Breast epithelium (tissue), 4 donors: ENCODE measurements at regions not wholly inside any gene's neighbourhood (a gene's known extent, or its start where the extent isn't known, plus 50 kb on each side); places are given as distances from the start of the nearest gene placed in this dataset.

ENCODE experiments used
- DNase-seq, 2 donors: peaks; one replicate each; pipeline ENCODE4 v3.0.0-alpha.2; 2019; ENCODE audit warnings: low spot score in 2 of 2
- H3K27ac ChIP-seq, 2 donors: fragments of 200-600 bp; sonication (generic) in 1 of 2; one replicate each; pipeline ENCODE4 v1.5.1; 2016 to 2019; ENCODE audit warnings: mild to moderate bottlenecking in 1 of 2
- H3K27me3 ChIP-seq, 2 donors: fragments of 200-600 bp; sonication (generic) in 1 of 2; one replicate each; pipeline versions ENCODE4 v1.5.1 to v1.6.0; 2017 to 2019; ENCODE audit warnings: control low read depth in 1 of 2, mild to moderate bottlenecking in 1 of 2
- H3K36me3 ChIP-seq: fragments of 200-600 bp; one replicate; pipeline ENCODE4 v1.5.1; 2019
- H3K4me1 ChIP-seq, 2 donors: fragments of 200-600 bp; sonication (generic); one replicate each; pipeline ENCODE4 v1.5.1; 2016 to 2019; ENCODE audit warnings: control low read depth in 1 of 2
- H3K4me3 ChIP-seq, 3 donors: fragments of 200-600 bp; sonication (generic); 1 replicate in 2 of 3; 2 replicates in 1 of 3; pipeline ENCODE4 v1.5.1; 2016 to 2019; ENCODE audit warnings: mild to moderate bottlenecking in 3 of 3, moderate library complexity in 2 of 3
- H3K9me3 ChIP-seq, 2 donors: fragments of 200-600 bp; sonication (generic) in 1 of 2; one replicate each; pipeline ENCODE4 v1.5.1; 2016 to 2019; ENCODE audit warnings: control low read depth in 1 of 2
- POLR2A ChIP-seq: fragments of 450-650 bp; IDR thresholded peaks from one replicate; pipeline ENCODE4 v1.6.1; 2016; ENCODE audit warnings: antibody characterized with exemption, mild to moderate bottlenecking, moderate library complexity
- POLR2AphosphoS5 ChIP-seq, 3 donors: sonication (generic); formaldehyde crosslinking; IDR thresholded peaks; one replicate each; pipeline ENCODE4 v1.6.1; 2017; ENCODE audit warnings: antibody characterized with exemption in 3 of 3
- intact Hi-C: fragments of 100-400 bp; cut with DNase I; formaldehyde crosslinking; loops from one replicate; pipeline ENCODE4 v1.15.1; 2023; ENCODE audit warnings: low total_unique reads
- TF ChIP-seq, protein P1 (sequence below), 3 donors: fragments of 450-650 bp; IDR thresholded peaks; one replicate each; pipeline ENCODE4 v1.5.1; 2016 to 2017; ENCODE audit warnings: antibody characterized with exemption in 3 of 3, mild to moderate bottlenecking in 3 of 3, moderate library complexity in 3 of 3

DNA sequence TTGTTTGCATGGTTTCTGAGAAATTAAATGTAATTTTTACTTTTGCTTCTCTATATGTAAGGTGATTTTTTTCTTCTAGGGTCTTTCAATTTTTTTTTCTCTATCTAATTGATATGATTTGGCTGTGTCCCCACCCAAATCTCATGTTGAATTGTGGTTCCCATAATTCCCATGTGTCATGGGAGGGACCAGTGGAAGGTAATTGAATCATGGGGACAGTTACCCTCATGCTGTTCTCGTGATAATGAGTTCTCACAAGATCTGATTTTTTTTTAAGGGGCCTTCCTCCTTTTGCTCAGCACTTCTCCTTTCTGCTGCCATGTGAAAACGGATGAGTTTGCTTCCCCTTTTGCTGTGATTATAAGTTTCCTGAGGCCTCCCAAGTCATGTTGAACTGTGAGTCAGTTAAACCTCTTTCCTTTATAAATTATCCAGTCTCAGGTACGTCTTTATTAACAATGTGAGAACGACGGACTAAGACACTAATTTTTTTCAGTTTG lies 150.8 kb downstream of the MTRR start:
- intact Hi-C loops = no loop called here
- no peaks in the 10 kb centered on the region for H3K36me3 ChIP-seq
- no peaks in the 10 kb centered on the region for H3K4me1 ChIP-seq
- H3K27me3 ChIP-seq = no peaks in the 10 kb centered on the region
- DNase-seq = no peak
- TF ChIP-seq POLR2A (no peak), POLR2AphosphoS5 (IDR thresholded peaks at IDR 0.05) (no peak)
- TF ChIP-seq, protein P1, sequence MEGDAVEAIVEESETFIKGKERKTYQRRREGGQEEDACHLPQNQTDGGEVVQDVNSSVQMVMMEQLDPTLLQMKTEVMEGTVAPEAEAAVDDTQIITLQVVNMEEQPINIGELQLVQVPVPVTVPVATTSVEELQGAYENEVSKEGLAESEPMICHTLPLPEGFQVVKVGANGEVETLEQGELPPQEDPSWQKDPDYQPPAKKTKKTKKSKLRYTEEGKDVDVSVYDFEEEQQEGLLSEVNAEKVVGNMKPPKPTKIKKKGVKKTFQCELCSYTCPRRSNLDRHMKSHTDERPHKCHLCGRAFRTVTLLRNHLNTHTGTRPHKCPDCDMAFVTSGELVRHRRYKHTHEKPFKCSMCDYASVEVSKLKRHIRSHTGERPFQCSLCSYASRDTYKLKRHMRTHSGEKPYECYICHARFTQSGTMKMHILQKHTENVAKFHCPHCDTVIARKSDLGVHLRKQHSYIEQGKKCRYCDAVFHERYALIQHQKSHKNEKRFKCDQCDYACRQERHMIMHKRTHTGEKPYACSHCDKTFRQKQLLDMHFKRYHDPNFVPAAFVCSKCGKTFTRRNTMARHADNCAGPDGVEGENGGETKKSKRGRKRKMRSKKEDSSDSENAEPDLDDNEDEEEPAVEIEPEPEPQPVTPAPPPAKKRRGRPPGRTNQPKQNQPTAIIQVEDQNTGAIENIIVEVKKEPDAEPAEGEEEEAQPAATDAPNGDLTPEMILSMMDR (IDR thresholded peaks at IDR 0.05) = no peak
- no peaks in the 10 kb centered on the region for H3K9me3 ChIP-seq
- no peak overlapping the region for H3K27ac ChIP-seq
- H3K4me3 ChIP-seq = no peak overlapping the region

DNA sequence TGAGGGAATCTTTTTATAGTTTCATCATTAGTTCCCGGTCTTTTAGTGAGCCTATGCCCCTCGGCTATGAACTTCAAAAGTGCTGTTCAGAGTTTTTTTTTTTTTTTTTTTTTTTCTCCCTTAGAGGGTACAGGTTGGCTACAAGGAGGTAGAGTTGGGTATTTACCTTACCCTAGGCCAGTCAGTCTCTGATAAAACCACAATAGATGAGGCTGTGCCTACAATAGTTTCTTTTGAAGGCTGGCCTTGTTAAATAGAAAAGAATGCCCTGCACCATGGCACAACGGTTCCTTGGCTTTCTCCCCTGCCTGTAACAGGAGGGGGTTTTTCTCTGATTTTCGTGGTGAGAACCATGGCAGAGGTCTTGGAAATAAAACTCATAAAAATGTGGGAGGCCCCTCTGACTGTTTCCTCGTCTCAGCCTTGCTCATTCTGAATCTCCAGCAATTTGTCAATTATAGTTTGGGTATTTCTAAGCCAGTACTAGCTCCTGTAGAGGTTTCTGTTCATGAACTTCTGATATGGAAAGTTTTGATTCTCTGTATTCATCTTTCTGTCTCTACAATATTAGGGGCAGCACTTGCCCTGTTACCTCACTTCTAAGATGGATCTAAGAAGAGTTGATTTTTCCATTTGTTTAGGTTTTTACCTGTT lies 152.0 kb downstream of the MTRR start:
- DNase-seq = no peak
- TF ChIP-seq, protein P1 (IDR thresholded peaks at IDR 0.05) = no peak
- TF ChIP-seq POLR2A (no peak), POLR2AphosphoS5 (IDR thresholded peaks at IDR 0.05) (no peak)

DNA sequence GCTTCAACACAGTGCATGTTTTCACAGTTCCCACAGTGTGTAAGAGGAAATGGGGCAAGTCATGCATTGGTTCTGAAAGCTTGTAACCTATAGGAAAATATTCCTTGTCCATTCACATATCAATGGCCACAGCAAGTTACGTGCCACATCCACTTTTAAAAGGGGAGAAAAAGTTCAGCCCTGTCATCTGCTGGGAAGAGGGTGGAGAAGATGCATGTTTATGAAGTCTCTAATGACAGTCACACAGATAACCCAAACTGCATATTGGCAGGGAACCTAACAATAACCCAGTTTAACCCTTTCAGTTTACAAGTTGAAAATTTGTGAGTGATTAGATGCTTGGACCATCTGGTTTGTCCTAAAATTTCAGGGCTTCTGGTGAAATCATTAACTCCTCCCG lies 159.3 kb downstream of the MTRR start:
- no peaks in the 10 kb centered on the region for H3K9me3 ChIP-seq
- DNase-seq = no peak
- H3K4me1 ChIP-seq = no peaks in the 10 kb centered on the region
- no peak overlapping the region for H3K4me3 ChIP-seq
- intact Hi-C loops = no loop called here
- no peaks in the 10 kb centered on the region for H3K27me3 ChIP-seq
- H3K36me3 ChIP-seq = no peaks in the 10 kb centered on the region
- TF ChIP-seq POLR2A (no peak), POLR2AphosphoS5 (IDR thresholded peaks at IDR 0.05) (no peak)
- TF ChIP-seq, protein P1 (IDR thresholded peaks at IDR 0.05) = no peak
- H3K27ac ChIP-seq = no peak overlapping the region

More for the DNA sequence above, 152.0 kb downstream of the MTRR start:
- Histone ChIP-seq H3K36me3 (no peaks in the 10 kb centered on the region), H3K9me3 (no peaks in the 10 kb centered on the region), H3K4me3 (no peak overlapping the region), H3K27me3 (no peaks in the 10 kb centered on the region), H3K4me1 (no peaks in the 10 kb centered on the region), H3K27ac (no peak overlapping the region)
- intact Hi-C loops = no loop called here

DNA sequence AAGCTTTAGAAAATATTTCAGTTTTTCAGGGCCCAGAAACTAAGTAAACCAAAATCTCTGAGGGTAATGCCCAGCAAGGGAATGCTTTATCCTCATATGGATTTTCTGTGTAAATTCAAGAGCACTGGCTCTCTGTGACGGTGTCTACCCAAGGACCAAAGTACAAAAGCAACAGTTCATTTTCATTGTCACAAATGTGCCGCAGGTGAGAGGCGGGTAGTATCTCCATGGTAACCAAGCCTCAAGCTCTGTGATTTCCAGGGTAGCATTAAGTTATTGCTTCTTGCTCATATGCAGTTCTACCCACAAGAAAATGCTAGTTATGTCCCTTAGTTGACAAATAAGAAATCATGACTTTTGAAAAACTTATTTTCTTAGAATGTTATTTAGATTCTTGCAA lies 164.3 kb downstream of the MTRR start:
- Histone ChIP-seq H3K9me3 (no peaks in the 10 kb centered on the region), H3K4me1 (no peaks in the 10 kb centered on the region), H3K36me3 (no peaks in the 10 kb centered on the region), H3K27ac (no peak overlapping the region), H3K27me3 (no peaks in the 10 kb centered on the region), H3K4me3 (no peak overlapping the region)
- no peak for TF ChIP-seq POLR2A
- TF ChIP-seq POLR2AphosphoS5 (IDR thresholded peaks at IDR 0.05) = no peak
- TF ChIP-seq, protein P1 (IDR thresholded peaks at IDR 0.05) = no peak
- intact Hi-C loops = no loop called here
- DNase-seq = no peak

DNA sequence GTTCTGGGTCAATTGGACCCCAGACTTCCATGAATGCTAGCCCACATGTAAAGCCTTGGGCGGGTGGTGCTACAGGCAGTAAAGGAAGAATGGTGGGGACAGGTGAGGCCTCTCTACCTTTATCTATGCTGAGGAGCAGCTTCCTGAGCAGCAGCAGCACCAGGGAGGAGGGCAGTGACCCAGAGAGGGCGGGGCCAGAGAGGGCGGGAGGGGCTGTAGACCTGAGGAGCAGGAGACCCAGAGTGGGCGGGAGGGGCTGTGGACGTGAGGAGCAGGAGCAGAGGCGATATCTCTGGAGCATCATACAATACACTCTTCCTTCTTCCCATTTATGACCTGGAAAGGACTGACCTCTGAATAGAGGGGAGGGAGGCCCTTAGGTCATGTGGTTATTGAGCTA lies 165.9 kb downstream of the MTRR start:
- no peaks in the 10 kb centered on the region for H3K4me1 ChIP-seq
- no peak overlapping the region for H3K4me3 ChIP-seq
- H3K27ac ChIP-seq = no peak overlapping the region
- TF ChIP-seq, protein P1 (IDR thresholded peaks at IDR 0.05) = no peak
- TF ChIP-seq POLR2AphosphoS5 (IDR thresholded peaks at IDR 0.05) (no peak), POLR2A (no peak)
- intact Hi-C loops = no loop called here
- H3K27me3 ChIP-seq = no peaks in the 10 kb centered on the region
- DNase-seq = no peak
- H3K9me3 ChIP-seq = peaks cover 0 to 5% of the 10 kb centered on the region in 2 donors
- H3K36me3 ChIP-seq = no peaks in the 10 kb centered on the region
